Activated T-cell treated with anti-CD3 and anti-CD28 coated beads, Interleukin-2, amount 50 U/mL, for 24 hours (primary cell): ENCODE measurements at regions not wholly inside any gene's neighbourhood (a gene's known extent, or its start where the extent isn't known, plus 50 kb on each side); places are given as distances from the start of the nearest gene placed in this dataset.

Experiments used
- DNase-seq: peaks from one replicate; pipeline ENCODE4 v3.0.0-alpha.2; 2020
- H3K27ac Mint-ChIP-seq: 2 replicates; pipeline ENCODE4 v1.8.0; 2020; ENCODE audit warnings: mild to moderate bottlenecking, mixed read lengths
- H3K27me3 Mint-ChIP-seq: 2 replicates; pipeline ENCODE4 v1.8.0; 2020; ENCODE audit warnings: mixed read lengths
- H3K36me3 Mint-ChIP-seq: 2 replicates; pipeline ENCODE4 v1.8.0; 2020; ENCODE audit warnings: low read depth, mixed read lengths
- H3K4me1 Mint-ChIP-seq: 2 replicates; pipeline ENCODE4 v1.8.0; 2020; ENCODE audit warnings: low read depth, mixed read lengths
- H3K4me3 Mint-ChIP-seq: 2 replicates; pipeline ENCODE4 v1.8.0; 2020; ENCODE audit warnings: mild to moderate bottlenecking, moderate library complexity, mixed read lengths
- H3K9me3 Mint-ChIP-seq: 2 replicates; pipeline ENCODE4 v1.8.0; 2020; ENCODE audit warnings: mixed read lengths

- no peak overlapping the region for H3K27ac Mint-ChIP-seq
- H3K36me3 Mint-ChIP-seq, result no peaks in the 10 kb centered on the region
- H3K9me3 Mint-ChIP-seq, result peaks cover 4% of the 10 kb centered on the region
- H3K4me3 Mint-ChIP-seq, result no peak overlapping the region
- H3K4me1 Mint-ChIP-seq, result peaks cover 5% of the 10 kb centered on the region
- no peaks in the 10 kb centered on the region for H3K27me3 Mint-ChIP-seq
- DNase-seq, result no peak
Measured at GRCh38 chr18:68440433-68440832, 274.5 kb downstream of the TMX3 start.

DNA sequence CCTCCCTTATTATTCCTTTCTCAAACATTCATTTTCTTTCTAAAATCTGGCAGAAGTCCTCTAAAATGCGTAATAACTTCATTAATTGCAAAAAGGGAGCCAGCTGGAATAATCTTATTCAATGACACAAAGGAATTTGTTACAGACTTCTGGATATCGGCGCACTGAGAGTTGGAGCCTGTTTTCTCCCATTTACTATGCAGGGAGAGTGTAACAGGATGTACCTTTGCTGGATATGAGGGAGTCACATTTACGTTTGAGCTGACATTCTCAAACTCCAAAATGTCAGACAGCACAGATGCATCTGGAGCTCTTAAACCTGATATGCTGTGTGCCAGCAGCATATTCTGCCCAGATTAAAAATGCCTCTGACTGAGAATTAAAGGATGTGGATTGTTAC lies 275.3 kb downstream of the TMX3 start:
- Mint-ChIP-seq H3K4me3 (no peak overlapping the region), H3K9me3 (peaks cover 4% of the 10 kb centered on the region), H3K27me3 (no peaks in the 10 kb centered on the region), H3K4me1 (peaks cover 5% of the 10 kb centered on the region), H3K27ac (no peak overlapping the region), H3K36me3 (no peaks in the 10 kb centered on the region)
- DNase-seq, result no peak

- no peak overlapping the region for H3K27ac Mint-ChIP-seq
- DNase-seq, result no peak
- H3K4me1 Mint-ChIP-seq, result peaks cover 5% of the 10 kb centered on the region
- H3K4me3 Mint-ChIP-seq, result no peak overlapping the region
- H3K9me3 Mint-ChIP-seq, result peaks cover 4% of the 10 kb centered on the region
- H3K27me3 Mint-ChIP-seq, result no peaks in the 10 kb centered on the region
- no peaks in the 10 kb centered on the region for H3K36me3 Mint-ChIP-seq
Measured at GRCh38 chr18:68438983-68439382, 275.9 kb downstream of the TMX3 start.

GRCh38 chr18:68438536-68438935 lies 276.4 kb downstream of the TMX3 start:
- no peaks in the 10 kb centered on the region for H3K27me3 Mint-ChIP-seq
- H3K36me3 Mint-ChIP-seq, result no peaks in the 10 kb centered on the region
- no peak overlapping the region for H3K27ac Mint-ChIP-seq
- H3K4me1 Mint-ChIP-seq, result peaks cover 5% of the 10 kb centered on the region
- H3K9me3 Mint-ChIP-seq, result peaks cover 4% of the 10 kb centered on the region
- no peak overlapping the region for H3K4me3 Mint-ChIP-seq
- DNase-seq, result no peak

- Mint-ChIP-seq H3K4me1 (peaks cover 5% of the 10 kb centered on the region), H3K27ac (no peak overlapping the region), H3K36me3 (no peaks in the 10 kb centered on the region), H3K4me3 (no peak overlapping the region), H3K27me3 (no peaks in the 10 kb centered on the region), H3K9me3 (peaks cover 4% of the 10 kb centered on the region)
- no peak for DNase-seq
Measured at GRCh38 chr18:68436485-68436884, 278.4 kb downstream of the TMX3 start.

DNA sequence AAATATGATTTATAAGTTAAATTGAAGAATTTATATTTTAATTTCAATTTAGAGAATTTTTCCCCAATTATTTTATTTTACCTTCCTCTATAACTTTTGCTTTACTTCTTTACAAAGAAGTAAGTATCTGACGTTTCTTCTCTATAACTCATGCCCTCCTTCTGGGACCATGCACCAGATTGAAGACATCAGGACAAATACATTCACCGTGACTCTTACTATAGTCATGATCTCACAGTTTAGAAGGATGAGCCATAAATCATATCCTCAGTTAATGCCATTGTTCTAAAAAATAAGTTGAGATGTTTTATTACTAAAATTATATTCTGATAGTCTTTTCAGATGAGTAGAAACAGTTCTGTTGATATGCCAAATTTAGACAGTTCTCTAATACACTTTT lies 279.3 kb downstream of the TMX3 start:
- no peak overlapping the region for H3K4me3 Mint-ChIP-seq
- peaks cover 4% of the 10 kb centered on the region for H3K9me3 Mint-ChIP-seq
- H3K36me3 Mint-ChIP-seq, result no peaks in the 10 kb centered on the region
- no peak overlapping the region for H3K27ac Mint-ChIP-seq
- no peaks in the 10 kb centered on the region for H3K27me3 Mint-ChIP-seq
- no peak for DNase-seq
- H3K4me1 Mint-ChIP-seq, result peaks cover 5% of the 10 kb centered on the region

GRCh38 chr18:68431922-68432198 lies 283.0 kb downstream of the TMX3 start:
- H3K4me1 Mint-ChIP-seq, result peaks cover 5% of the 10 kb centered on the region
- DNase-seq, result no peak
- no peak overlapping the region for H3K4me3 Mint-ChIP-seq

GRCh38 chr18:68431111-68431921 lies 283.6 kb downstream of the TMX3 start:
- peaks cover 1% of the 10 kb centered on the region for H3K9me3 Mint-ChIP-seq
- H3K4me3 Mint-ChIP-seq, result no peak overlapping the region
- no peaks in the 10 kb centered on the region for H3K27me3 Mint-ChIP-seq
- peaks cover under 1% of the 10 kb centered on the region for H3K4me1 Mint-ChIP-seq
- H3K36me3 Mint-ChIP-seq, result no peaks in the 10 kb centered on the region
- no peak overlapping the region for H3K27ac Mint-ChIP-seq
- DNase-seq, result no peak

More at GRCh38 chr18:68431922-68432198, 283.0 kb downstream of the TMX3 start:
- no peak overlapping the region for H3K27ac Mint-ChIP-seq
- no peaks in the 10 kb centered on the region for H3K27me3 Mint-ChIP-seq
- H3K9me3 Mint-ChIP-seq, result peaks cover 4% of the 10 kb centered on the region
- no peaks in the 10 kb centered on the region for H3K36me3 Mint-ChIP-seq

GRCh38 chr18:68429841-68430240 lies 285.1 kb downstream of the TMX3 start:
- Mint-ChIP-seq H3K27me3 (no peaks in the 10 kb centered on the region), H3K4me3 (no peak overlapping the region), H3K36me3 (no peaks in the 10 kb centered on the region), H3K4me1 (no peaks in the 10 kb centered on the region), H3K27ac (no peak overlapping the region), H3K9me3 (no peaks in the 10 kb centered on the region)
- no peak for DNase-seq

DNA sequence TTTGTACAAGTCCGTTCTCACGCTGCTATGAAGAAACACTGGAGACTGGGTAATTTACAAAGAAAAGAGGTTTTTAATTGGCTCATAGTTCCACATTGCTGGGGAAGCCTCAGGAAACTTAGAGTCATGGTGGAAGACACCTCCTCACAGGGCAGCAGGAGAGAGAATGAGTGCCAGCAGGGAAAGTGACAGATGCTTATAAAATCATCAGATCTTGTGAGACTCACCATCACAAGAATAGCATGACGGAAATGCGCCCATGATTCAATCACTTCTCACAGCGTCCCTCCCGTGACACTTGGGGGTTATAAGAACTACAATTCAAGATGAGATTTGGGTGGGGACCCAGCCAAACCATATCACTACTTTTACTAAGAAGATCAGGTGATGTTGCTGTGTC lies 285.8 kb downstream of the TMX3 start:
- H3K27me3 Mint-ChIP-seq, result no peaks in the 10 kb centered on the region
- H3K27ac Mint-ChIP-seq, result no peak overlapping the region
- H3K36me3 Mint-ChIP-seq, result no peaks in the 10 kb centered on the region
- no peaks in the 10 kb centered on the region for H3K9me3 Mint-ChIP-seq
- no peak for DNase-seq
- H3K4me3 Mint-ChIP-seq, result no peak overlapping the region
- H3K4me1 Mint-ChIP-seq, result no peaks in the 10 kb centered on the region

DNA sequence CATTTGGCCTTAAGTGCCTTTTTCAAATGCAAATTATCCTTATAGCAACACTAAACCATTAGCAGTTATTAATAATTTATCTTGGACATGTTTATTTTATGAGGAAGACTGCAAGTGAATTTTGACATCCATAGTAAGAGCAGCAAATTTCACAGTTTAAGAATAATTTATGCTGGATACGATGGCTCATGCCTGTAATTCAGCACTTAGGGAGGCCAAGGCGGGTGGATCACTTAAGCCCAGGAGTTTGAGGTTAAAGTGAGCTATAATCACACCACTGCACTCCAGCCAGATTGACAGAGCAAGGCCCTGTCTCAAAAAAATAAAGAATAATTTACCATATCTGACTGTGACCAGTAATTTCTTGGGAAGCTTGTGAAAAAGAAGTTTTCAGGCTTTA lies 286.2 kb downstream of the TMX3 start:
- H3K4me3 Mint-ChIP-seq, result no peak overlapping the region
- H3K4me1 Mint-ChIP-seq, result no peaks in the 10 kb centered on the region

DNA sequence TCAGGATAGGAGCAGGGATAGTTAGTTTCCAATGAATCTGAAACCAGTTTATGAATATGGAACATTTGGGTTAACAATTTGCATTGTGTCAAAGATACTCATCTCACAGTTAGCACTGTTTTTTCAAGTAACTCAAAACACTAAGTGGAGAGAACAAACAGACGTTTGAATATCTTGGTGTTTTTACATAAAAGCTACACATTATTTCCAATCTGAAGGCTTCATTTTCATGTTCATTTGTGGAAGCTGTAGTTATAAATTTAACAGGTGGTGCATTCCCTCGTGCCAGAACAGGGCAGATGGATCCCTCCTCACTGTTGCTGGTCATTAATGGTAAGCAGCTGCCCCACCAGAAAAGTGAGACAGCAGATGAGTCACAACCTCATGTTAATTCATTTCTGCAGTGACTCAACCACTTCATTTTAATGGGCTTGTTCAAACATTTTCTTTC lies 286.9 kb downstream of the TMX3 start:
- Mint-ChIP-seq H3K27ac (no peak overlapping the region), H3K36me3 (no peaks in the 10 kb centered on the region), H3K27me3 (no peaks in the 10 kb centered on the region), H3K4me1 (no peaks in the 10 kb centered on the region), H3K4me3 (no peak overlapping the region), H3K9me3 (no peaks in the 10 kb centered on the region)
- no peak for DNase-seq

More for the DNA sequence above, 286.2 kb downstream of the TMX3 start:
- no peaks in the 10 kb centered on the region for H3K27me3 Mint-ChIP-seq
- H3K9me3 Mint-ChIP-seq, result no peaks in the 10 kb centered on the region
- DNase-seq, result no peak
- H3K36me3 Mint-ChIP-seq, result no peaks in the 10 kb centered on the region
- H3K27ac Mint-ChIP-seq, result no peak overlapping the region

DNA sequence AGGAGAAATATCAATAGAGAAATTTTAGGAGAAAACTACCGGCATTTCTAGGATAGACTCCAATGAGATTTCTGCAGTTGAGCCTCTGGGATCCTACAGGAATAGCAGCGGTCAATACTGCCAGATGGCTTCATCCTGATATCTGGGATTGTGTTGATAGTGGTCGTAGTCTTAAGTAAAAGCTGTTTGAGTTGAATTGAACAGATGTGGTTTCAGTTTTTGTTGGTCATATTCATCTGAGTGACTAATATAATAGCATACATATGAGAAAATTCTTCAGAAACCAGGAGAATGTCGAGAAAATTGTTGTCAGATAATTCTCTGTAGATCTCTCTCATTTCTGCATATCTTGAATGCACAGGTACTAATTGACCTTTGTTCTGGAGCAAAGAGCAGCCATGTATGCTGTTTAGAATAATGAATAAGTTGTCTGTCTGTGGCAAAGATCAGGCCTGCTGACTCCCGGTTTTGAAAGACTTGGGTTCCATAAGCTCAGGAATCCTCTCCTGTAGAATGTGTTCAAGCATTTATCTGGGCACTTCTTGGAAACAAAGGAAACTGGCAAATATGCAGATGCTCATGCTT lies 288.1 kb downstream of the TMX3 start:
- Mint-ChIP-seq H3K4me1 (no peaks in the 10 kb centered on the region), H3K9me3 (no peaks in the 10 kb centered on the region), H3K27me3 (no peaks in the 10 kb centered on the region), H3K4me3 (no peak overlapping the region), H3K36me3 (no peaks in the 10 kb centered on the region), H3K27ac (no peak overlapping the region)
- DNase-seq, result no peak

- Mint-ChIP-seq H3K27ac (no peak overlapping the region), H3K36me3 (no peaks in the 10 kb centered on the region), H3K27me3 (no peaks in the 10 kb centered on the region), H3K4me1 (no peaks in the 10 kb centered on the region), H3K9me3 (no peaks in the 10 kb centered on the region), H3K4me3 (no peak overlapping the region)
- DNase-seq, result no peak
Measured at GRCh38 chr18:68418881-68419280, 296.0 kb downstream of the TMX3 start.

DNA sequence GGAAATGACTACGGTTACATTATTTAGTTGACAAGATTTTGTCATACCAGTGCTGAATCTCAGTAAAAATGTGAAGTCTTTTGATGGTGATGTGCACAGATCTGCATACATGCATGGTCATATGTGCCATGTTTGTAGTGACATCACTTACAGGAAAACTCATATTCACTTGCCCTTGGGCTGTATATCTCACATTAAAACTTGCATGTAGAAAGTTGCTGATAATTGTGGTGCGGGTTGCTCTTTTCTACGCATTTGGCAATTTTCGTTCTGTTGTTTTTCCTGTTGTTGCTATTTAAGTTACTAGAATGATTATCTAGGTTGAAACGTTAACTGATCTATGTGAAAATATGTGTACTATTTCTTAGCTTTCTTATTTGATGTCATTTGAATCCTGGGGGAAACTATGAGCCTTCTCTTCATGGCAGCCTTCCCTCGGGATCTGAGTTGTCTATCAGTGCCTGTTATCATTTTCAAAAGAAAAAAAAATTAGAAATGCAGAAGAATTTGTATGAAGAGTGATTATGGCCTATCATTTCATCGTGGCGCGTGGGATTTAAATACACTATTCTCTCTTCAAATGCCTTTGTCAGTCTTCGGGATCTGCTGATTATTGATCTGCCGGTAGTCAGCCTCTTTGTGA lies 296.6 kb downstream of the TMX3 start:
- no peaks in the 10 kb centered on the region for H3K9me3 Mint-ChIP-seq
- DNase-seq, result no peak
- no peak overlapping the region for H3K27ac Mint-ChIP-seq
- H3K36me3 Mint-ChIP-seq, result no peaks in the 10 kb centered on the region
- H3K4me3 Mint-ChIP-seq, result no peak overlapping the region
- no peaks in the 10 kb centered on the region for H3K4me1 Mint-ChIP-seq
- no peaks in the 10 kb centered on the region for H3K27me3 Mint-ChIP-seq
